ENCODE measurements at regions not wholly inside any gene's neighbourhood (a gene's known extent, or its start where the extent isn't known, plus 50 kb on each side); places are given as distances from the start of the nearest gene placed in this dataset.

DNA sequence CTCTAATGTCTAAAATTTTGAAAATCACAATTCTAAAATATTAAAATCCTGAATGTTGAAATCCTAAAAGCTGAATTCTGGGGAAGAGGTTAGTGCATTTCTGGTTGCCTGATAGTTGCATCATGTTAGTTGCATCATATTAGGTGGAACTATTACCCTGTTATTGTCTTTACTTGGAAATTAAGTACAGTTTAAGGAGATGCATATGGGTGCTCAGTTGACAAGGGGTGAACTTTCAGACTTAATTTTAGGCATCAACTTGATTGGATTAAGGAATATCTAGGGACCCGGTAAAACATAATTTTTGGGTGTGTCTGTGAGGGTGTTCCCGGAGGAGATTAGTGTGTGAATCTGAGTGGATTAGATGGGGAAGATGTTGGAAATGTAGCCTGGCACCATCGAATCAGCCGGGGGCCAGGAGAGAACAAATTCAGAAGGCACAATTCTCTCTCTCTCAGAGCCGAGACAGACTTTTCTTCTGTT lies 409.8 kb downstream of the PLCL1 start:
- H3K9me3 Mint-ChIP-seq = no peaks in the 10 kb centered on the region
- H3K27ac Mint-ChIP-seq = no peak overlapping the region
- H3K4me3 Mint-ChIP-seq = no peak overlapping the region
- ATAC-seq (ENCODE audit: low read depth) (no peak), DNase-seq (no peak)
- H3K36me3 Mint-ChIP-seq = no peaks in the 10 kb centered on the region
- no peaks in the 10 kb centered on the region for H3K4me1 Mint-ChIP-seq
- POLR2A ChIA-PET = no interaction called here
- no peaks in the 10 kb centered on the region for H3K27me3 Mint-ChIP-seq

DNA sequence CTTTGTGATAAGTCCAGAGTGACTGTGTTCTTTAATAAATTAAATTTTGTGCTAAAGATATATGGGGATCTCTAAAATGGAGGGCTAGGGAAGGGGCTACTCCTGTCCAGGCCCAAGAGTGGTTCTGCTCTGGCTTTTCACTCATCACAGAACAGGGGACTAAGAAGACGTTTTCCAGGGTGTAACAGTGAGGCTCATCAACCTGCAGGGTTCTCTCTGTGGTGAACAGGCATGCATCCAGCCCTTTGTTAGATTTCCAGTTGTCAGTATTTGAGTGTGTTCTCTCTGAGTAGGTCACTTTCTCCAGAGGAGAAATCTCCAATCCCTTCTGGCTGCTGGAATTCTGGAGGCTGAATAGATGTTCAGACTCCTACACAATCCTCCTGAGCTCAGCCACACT lies 408.9 kb downstream of the PLCL1 start:
- POLR2A ChIA-PET = no interaction called here
- H3K27ac Mint-ChIP-seq = no peak overlapping the region
- no peaks in the 10 kb centered on the region for H3K9me3 Mint-ChIP-seq
- ATAC-seq (ENCODE audit: low read depth) = no peak
- DNase-seq = no peak
- H3K4me1 Mint-ChIP-seq = no peaks in the 10 kb centered on the region
- no peak overlapping the region for H3K4me3 Mint-ChIP-seq
- H3K36me3 Mint-ChIP-seq = no peaks in the 10 kb centered on the region
- H3K27me3 Mint-ChIP-seq = no peaks in the 10 kb centered on the region

DNA sequence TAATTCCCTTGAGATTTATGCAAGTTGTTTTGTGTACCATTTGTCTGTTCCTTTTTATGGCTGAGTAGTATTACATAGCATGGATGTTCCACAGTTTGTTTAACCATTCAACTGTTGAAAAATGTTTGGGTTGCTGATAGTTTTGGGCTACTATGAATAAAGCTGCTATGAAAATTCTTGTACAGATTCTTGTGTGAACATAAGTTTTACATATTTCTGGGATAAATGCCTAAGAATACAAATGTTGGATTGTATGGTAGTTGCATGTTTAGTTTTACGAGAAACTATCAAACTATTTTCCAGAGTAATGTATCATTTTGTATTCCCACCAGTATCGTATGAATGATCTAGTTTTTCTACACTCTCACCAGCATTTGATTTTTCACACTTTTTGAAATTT lies 407.3 kb downstream of the PLCL1 start:
- H3K9me3 Mint-ChIP-seq = no peaks in the 10 kb centered on the region
- H3K36me3 Mint-ChIP-seq = no peaks in the 10 kb centered on the region
- ATAC-seq (ENCODE audit: low read depth) (no peak), DNase-seq (no peak)
- no peak overlapping the region for H3K27ac Mint-ChIP-seq
- no peak overlapping the region for H3K4me3 Mint-ChIP-seq
- POLR2A ChIA-PET = no interaction called here
- H3K27me3 Mint-ChIP-seq = peaks cover 3% of the 10 kb centered on the region
- no peaks in the 10 kb centered on the region for H3K4me1 Mint-ChIP-seq

DNA sequence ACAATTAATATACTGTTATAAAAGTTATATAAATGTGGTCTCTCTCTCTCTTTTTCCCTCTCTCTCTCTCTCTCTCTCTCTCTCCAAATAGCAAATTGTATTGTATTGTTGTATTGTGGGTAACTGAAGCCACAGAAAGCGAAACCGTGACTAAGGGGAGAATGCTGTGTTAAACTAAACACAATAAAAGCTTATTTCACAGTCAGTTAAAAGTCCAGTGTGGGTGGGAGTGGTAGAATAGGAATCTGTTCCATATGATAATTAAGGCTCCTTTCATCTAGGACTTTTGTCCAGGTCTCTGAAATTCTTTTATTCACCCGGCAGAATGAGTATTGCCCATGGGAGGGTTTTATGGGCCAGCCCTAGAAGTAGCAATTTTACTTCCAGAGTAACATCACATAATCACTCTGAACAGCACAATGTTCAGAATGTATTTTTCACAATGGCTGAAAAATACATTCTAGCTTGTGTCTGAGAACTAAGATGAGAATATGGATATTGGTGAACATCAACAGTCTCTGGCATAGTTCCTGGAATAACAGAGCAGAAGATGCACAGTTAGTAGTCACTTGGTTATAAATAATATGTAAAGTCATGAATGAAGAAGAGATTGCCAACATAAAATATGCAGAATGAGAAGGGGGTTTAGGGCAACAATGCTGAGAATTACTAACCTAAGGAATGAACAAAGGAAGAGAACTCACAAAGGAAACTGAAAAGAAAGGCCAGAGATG lies 399.1 kb downstream of the PLCL1 start:
- Mint-ChIP-seq H3K36me3 (no peaks in the 10 kb centered on the region), H3K4me3 (no peak overlapping the region), H3K27ac (no peak overlapping the region), H3K4me1 (no peaks in the 10 kb centered on the region), H3K27me3 (peaks cover 5% of the 10 kb centered on the region), H3K9me3 (no peaks in the 10 kb centered on the region)
- ATAC-seq (ENCODE audit: low read depth) (no peak), DNase-seq (no peak)
- POLR2A ChIA-PET = no interaction called here

All from activated naive CD8-positive, alpha-beta T cell treated with anti-CD3 and anti-CD28 coated beads, Interleukin-2, amount 10 ng/mL, durations not matched to agents 7 days and 5 days (primary cell).